Glutamatergic neuron (in vitro differentiated cells): ENCODE measurements at regions not wholly inside any gene's neighbourhood (a gene's known extent, or its start where the extent isn't known, plus 50 kb on each side); places are given as distances from the start of the nearest gene placed in this dataset.

Experiments
- DNase-seq: peaks from one replicate; pipeline ENCODE4 v3.0.0; 2022
- H3K27ac Mint-ChIP-seq: one replicate; pipeline ENCODE4 v1.8.0; 2020; ENCODE audit warnings: mild to moderate bottlenecking, mixed read lengths, inconsistent platforms; ENCODE audit not compliant: unreplicated experiment
- H3K27me3 Mint-ChIP-seq: one replicate; pipeline ENCODE4 v1.8.0; 2020; ENCODE audit warnings: mild to moderate bottlenecking, moderate library complexity, mixed read lengths, inconsistent platforms; ENCODE audit not compliant: unreplicated experiment
- H3K36me3 Mint-ChIP-seq: one replicate; pipeline ENCODE4 v1.8.0; 2020; ENCODE audit warnings: mild to moderate bottlenecking, mixed read lengths, inconsistent platforms; ENCODE audit not compliant: unreplicated experiment
- H3K4me1 Mint-ChIP-seq: one replicate; pipeline ENCODE4 v1.8.0; 2020; ENCODE audit warnings: mild to moderate bottlenecking, low read depth, mixed read lengths, inconsistent platforms; ENCODE audit not compliant: unreplicated experiment
- H3K4me3 Mint-ChIP-seq: one replicate; pipeline ENCODE4 v1.8.0; 2020; ENCODE audit warnings: mild to moderate bottlenecking, mixed read lengths, inconsistent platforms; ENCODE audit not compliant: unreplicated experiment
- H3K9me3 Mint-ChIP-seq: one replicate; pipeline ENCODE4 v1.8.0; 2020; ENCODE audit warnings: mild to moderate bottlenecking, moderate library complexity, mixed read lengths, inconsistent platforms; ENCODE audit not compliant: unreplicated experiment
- TF ChIP-seq, protein P1 (sequence below): fragments of 200-600 bp; sonication (generic); IDR thresholded peaks from one replicate; pipeline ENCODE4 v1.5.0; 2021; ENCODE audit not compliant: partially characterized antibody, unreplicated experiment

DNA sequence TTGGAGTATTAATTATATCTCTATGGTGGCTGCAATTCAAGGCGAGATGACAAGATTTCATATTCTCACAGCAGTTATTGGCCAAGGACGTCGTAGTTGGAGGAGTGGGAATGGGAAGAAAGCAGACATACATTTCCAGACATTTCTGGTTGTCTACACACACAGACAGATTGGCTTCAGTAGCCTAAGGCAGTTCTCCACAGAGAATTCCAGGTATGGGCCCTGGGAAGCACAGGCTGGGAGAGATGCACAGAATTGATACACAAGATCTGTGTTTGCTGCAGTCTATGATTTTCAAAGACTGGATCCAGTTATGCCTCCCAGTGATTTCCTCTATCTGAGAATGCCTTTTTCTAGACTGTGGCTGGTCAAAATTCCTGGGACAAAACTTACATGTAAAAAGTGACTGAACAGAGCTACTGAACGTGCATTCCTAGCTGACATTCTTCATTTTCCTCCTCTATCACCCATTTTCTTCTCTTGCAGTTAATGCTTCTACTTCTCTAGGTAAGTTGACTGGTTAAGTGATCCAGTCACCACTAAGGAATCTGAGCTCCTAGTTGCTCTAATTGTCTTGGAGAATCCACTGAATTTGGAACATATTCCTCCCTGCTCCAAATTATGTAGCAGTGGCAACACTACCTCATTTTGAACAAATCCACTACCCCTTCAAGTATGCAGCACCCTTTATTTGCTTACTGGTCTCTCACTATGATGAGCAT is 386.7 kb upstream of the CDH7 start:
- TF ChIP-seq, protein P1, sequence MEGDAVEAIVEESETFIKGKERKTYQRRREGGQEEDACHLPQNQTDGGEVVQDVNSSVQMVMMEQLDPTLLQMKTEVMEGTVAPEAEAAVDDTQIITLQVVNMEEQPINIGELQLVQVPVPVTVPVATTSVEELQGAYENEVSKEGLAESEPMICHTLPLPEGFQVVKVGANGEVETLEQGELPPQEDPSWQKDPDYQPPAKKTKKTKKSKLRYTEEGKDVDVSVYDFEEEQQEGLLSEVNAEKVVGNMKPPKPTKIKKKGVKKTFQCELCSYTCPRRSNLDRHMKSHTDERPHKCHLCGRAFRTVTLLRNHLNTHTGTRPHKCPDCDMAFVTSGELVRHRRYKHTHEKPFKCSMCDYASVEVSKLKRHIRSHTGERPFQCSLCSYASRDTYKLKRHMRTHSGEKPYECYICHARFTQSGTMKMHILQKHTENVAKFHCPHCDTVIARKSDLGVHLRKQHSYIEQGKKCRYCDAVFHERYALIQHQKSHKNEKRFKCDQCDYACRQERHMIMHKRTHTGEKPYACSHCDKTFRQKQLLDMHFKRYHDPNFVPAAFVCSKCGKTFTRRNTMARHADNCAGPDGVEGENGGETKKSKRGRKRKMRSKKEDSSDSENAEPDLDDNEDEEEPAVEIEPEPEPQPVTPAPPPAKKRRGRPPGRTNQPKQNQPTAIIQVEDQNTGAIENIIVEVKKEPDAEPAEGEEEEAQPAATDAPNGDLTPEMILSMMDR = no peak
- DNase-seq = no peak
- Mint-ChIP-seq H3K9me3 (no peaks in the 10 kb centered on the region), H3K27me3 (no peaks in the 10 kb centered on the region), H3K4me3 (no peak overlapping the region), H3K4me1 (no peaks in the 10 kb centered on the region), H3K27ac (peak overlapping the region; percentile 50), H3K36me3 (no peaks in the 10 kb centered on the region)

DNA sequence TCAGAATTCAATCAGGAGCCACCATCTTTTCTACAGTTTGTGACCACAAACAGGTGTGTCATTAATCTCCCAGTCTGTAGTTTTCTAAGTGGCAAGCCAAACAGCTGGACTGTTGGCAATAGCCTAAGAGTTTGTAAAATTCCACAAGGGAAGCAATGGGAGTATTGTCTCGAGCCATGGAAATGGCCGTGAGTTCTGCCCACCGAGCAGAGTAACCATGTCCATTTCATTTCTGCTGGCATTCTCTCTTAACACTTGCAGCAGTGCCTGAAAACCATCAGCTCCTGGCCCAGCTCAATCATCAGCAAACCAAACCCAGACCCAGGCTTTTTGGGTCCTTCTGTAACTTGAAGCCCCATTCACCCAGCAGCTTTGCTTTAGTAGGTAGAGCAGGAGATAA is 387.8 kb upstream of the CDH7 start:
- Mint-ChIP-seq H3K27me3 (no peaks in the 10 kb centered on the region), H3K27ac (no peak overlapping the region), H3K4me3 (no peak overlapping the region), H3K9me3 (no peaks in the 10 kb centered on the region), H3K4me1 (no peaks in the 10 kb centered on the region), H3K36me3 (no peaks in the 10 kb centered on the region)
- TF ChIP-seq, protein P1 = no peak
- DNase-seq = no peak

DNA sequence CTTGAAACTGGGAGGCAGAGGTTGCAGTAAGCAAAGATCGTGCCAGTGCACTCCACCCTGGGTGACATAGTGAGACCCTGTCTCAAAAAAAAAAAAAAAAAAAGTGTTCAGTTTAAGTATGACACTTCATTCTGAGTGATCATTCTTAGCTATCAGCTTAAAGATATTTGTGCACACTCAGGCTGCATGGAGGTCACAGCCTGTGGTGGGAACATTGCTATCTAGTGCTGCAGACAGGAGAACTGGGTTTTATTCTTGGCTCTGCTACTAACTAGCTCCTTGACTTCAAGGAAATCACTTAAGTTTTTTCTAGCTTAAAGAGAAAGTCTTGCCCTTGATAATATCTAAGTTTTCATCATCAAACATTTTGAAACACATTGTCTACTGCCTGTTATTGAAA is 391.3 kb upstream of the CDH7 start:
- DNase-seq = no peak
- Mint-ChIP-seq H3K36me3 (no peaks in the 10 kb centered on the region), H3K4me1 (no peaks in the 10 kb centered on the region), H3K27me3 (no peaks in the 10 kb centered on the region), H3K9me3 (no peaks in the 10 kb centered on the region), H3K27ac (no peak overlapping the region), H3K4me3 (no peak overlapping the region)
- TF ChIP-seq, protein P1 = no peak

DNA sequence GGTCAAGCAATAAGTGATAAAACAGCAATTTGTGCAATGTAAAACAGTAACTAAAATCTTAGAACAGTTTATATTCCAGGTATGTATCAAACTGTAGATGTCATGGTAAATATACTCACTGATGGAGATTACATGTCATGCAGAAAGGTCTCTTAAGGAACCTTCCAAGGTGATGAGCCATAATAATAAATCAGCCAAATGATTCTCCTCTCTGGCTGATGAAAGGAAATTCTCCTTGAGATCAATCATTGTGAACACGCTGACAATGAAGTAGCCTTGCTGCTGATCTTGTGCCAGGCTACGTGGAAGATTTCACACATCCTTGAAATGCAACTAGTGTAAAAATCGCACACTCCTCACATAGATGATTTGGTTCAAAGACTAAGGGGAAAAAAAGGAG is 392.5 kb upstream of the CDH7 start:
- Mint-ChIP-seq H3K27ac (no peak overlapping the region), H3K4me1 (no peaks in the 10 kb centered on the region), H3K27me3 (no peaks in the 10 kb centered on the region), H3K9me3 (no peaks in the 10 kb centered on the region), H3K4me3 (no peak overlapping the region), H3K36me3 (no peaks in the 10 kb centered on the region)
- no peak for DNase-seq
- TF ChIP-seq, protein P1 = no peak

DNA sequence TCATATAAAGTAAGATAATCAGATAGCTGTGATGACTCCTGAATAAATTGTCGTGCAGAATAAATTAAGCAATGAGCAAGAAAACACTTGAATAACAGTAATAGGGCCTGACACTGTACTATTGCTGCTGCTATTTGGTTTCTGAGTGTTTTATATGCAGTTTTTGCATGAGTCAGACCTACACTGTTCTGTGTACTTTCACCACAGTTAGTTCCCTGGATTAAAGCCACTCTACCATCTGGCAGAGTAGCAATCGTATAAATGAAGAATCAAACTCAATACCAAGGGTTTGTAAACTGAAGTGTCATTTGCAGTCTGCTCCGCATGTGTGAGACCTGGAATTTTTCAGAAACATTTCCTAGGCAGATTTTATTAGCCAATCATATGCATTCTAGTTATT is 398.6 kb upstream of the CDH7 start:
- DNase-seq = no peak
- H3K36me3 Mint-ChIP-seq = no peaks in the 10 kb centered on the region
- no peak overlapping the region for H3K27ac Mint-ChIP-seq
- TF ChIP-seq, protein P1 = no peak
- H3K4me1 Mint-ChIP-seq = no peaks in the 10 kb centered on the region
- H3K9me3 Mint-ChIP-seq = no peaks in the 10 kb centered on the region
- H3K4me3 Mint-ChIP-seq = no peak overlapping the region
- H3K27me3 Mint-ChIP-seq = no peaks in the 10 kb centered on the region
